GM13976 (cell line): ENCODE measurements at regions not wholly inside any gene's neighbourhood (a gene's known extent, or its start where the extent isn't known, plus 50 kb on each side); places are given as distances from the start of the nearest gene placed in this dataset.

Source experiments
- DNase-seq: peaks from one replicate; pipeline ENCODE4 v3.0.0; 2012; ENCODE audit warnings: low spot score
- in situ Hi-C: fragments of 300-500 bp; cut with MboI; formaldehyde crosslinking; loops from one replicate; pipeline ENCODE4 v1.12.0; 2022; ENCODE audit warnings: low sequenced_read_pairs, mixed read lengths, inconsistent platforms; ENCODE audit not compliant: unreplicated experiment
- TF ChIP-seq, protein P1 (sequence below): IDR thresholded peaks from 2 replicates; pipeline ENCODE4 v1.5.1; 2012; ENCODE audit warnings: borderline replicate concordance, mild to moderate bottlenecking; ENCODE audit not compliant: insufficient read depth; ENCODE audit errors: extremely low read depth, missing control alignments, control extremely low read depth

DNA sequence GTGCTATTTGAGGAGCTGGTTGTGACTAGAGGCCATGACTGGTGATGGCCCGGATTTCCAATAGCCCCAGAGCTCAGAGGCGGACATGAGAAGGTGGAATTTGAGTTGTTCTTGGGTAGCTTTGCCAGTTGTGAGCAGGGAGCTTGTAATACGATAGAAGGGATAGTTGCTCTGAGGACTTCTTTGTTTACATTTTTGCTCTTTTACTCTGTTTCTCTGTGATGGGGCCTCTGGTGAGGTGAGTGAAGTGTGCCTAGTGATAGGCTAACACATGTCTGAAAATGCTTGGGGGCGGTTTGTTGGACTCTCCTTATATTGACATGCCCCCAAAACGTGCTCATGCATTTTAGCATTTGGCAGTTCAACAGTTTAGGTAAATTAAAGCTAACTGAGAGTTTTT lies 365.1 kb downstream of the DDX10 start:
- TF ChIP-seq, protein P1, sequence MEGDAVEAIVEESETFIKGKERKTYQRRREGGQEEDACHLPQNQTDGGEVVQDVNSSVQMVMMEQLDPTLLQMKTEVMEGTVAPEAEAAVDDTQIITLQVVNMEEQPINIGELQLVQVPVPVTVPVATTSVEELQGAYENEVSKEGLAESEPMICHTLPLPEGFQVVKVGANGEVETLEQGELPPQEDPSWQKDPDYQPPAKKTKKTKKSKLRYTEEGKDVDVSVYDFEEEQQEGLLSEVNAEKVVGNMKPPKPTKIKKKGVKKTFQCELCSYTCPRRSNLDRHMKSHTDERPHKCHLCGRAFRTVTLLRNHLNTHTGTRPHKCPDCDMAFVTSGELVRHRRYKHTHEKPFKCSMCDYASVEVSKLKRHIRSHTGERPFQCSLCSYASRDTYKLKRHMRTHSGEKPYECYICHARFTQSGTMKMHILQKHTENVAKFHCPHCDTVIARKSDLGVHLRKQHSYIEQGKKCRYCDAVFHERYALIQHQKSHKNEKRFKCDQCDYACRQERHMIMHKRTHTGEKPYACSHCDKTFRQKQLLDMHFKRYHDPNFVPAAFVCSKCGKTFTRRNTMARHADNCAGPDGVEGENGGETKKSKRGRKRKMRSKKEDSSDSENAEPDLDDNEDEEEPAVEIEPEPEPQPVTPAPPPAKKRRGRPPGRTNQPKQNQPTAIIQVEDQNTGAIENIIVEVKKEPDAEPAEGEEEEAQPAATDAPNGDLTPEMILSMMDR = no peak

DNA sequence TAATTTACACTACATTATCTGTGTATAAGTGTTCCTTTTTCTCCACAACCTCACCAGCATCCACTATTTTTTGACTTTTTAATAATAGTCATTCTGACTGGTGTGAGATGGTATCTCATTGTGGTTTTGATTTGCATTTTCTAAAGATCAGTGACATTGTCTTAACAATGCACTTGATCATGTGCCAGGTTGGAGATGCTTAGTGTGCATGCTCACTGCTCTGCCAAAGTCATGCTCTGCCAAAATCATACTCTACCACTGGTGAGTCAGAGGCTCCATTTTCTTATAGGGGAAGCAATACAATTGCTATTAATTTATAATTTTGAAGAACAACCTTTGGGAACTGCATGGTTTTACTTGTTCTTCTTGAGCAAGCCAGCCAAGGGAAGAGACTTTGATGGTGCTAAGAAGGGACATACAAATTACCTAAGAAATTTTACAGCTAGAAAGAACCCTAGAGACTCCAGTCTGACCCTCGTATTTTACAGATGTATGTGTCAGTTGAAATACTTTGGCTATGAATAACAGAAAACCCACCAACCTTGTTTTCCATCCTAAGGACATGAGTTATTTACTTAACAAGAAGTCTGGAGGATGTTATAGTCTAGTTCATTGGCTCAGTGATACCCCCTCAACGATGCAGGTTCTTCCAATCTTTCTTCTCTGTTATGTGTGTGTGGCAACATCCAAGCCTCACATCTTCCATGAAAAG lies 368.9 kb downstream of the DDX10 start:
- in situ Hi-C loops = no loop called here
- TF ChIP-seq, protein P1 = no peak
- DNase-seq = no peak

More for the DNA sequence above, 365.1 kb downstream of the DDX10 start:
- in situ Hi-C loops = no loop called here
- no peak for DNase-seq

GRCh38 chr11:109034339-109034696 lies 369.4 kb downstream of the DDX10 start:
- DNase-seq = no peak
- TF ChIP-seq, protein P1 = no peak
- in situ Hi-C loops = no loop called here

DNA sequence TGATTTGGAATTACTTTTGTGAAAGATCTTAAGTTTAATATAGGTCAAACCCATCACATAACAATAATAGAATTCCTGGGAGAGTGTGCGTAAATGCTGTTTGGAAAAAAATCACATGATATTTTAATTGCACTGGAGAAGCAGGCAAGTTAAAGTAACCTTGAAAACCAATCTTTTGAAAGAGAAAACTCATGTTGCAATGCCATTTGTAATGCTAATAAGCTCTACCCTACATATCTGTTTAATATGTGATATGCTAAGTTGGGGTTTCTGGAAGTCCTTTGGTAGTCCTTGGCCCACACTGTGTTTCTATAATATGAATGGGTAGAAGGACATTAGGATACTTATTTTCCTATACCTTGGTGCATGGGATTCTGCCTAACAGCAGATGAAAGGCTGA lies 370.4 kb downstream of the DDX10 start:
- DNase-seq = no peak
- TF ChIP-seq, protein P1 = no peak
- in situ Hi-C loops = no loop called here

DNA sequence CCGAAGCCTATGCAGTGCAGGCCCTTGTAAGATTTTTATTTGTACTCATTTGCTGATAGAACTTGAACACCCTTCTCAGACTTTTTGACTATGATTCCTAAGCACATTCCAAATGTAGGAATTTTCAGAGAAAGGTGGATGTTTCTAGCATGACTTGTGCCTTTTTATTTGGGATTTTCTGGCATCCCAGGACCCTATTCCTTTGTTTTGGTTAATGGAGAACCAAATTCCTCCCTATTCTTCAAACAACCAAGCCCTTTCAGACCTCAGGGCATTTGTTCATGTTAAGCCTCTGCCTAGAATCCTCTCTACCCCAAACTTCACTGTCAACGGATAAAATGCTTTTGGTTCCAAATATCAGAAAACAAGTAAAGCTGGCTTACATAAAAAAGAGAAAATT lies 371.1 kb downstream of the DDX10 start:
- TF ChIP-seq, protein P1 = no peak
- in situ Hi-C loops = no loop called here
- DNase-seq = no peak

DNA sequence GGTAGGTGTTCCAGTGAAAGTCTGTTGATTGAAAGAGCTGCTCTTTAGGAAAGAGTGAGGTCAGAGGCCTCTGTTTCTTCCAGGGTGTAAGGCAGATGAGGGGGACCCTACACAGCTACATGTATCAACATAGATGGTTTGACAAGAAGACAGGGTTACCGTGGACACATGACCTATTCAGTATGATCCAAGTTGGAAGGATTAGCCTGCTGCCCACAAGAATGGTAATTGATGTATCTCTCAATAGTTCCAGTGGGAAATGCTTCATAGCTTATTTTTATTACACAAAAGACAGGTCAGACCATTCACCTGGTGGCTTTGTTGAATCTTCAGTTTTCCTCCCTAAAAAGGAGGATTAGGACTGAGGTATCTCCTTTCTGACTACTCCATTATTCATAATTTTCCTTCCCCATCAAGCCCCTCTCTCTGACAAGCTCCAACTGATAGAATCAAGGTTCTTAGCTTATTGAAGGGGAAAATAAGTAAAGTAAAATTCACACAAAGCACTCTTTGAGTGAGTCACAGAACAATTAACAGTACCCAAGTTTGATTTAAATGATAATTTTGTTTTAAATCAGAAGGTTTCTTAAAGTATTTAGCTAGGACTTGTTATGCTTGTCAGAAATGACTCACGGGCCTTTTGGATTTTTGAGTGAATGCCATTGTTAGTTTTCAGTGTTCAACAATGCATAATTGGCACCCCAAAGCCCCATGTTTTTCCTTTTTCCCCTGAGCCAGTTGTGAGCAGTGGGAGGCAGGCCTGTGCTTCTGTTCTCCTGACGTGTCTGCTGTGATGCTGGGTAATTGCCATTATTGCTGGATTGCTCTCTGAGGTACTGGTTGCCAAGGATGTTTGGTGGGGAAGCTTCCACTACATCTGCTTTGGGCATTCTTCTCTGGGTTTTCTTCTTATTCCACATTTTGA lies 373.2 kb downstream of the DDX10 start:
- in situ Hi-C loops = no loop called here
- DNase-seq = no peak
- TF ChIP-seq, protein P1 = no peak
